HG02981 (cell line): ENCODE measurements at regions not wholly inside any gene's neighbourhood (a gene's known extent, or its start where the extent isn't known, plus 50 kb on each side); places are given as distances from the start of the nearest gene placed in this dataset.
"Not testable (repeated sequence)": the region's sequence is repeated elsewhere in the genome, so short reads cannot be mapped to it uniquely, and the experiment has no call there.

Source experiments
- ATAC-seq: cut with Tn5 transposase; IDR thresholded peaks from one replicate; pipeline ENCODE4 v1.9.1; 2021; ENCODE audit warnings: mild to moderate bottlenecking, moderate library complexity; ENCODE audit not compliant: unreplicated experiment

- ATAC-seq, result no peak
These were observed 160.1 kb downstream of the SUDS3 start for GRCh38 chr12:118536306-118536906.

GRCh38 chr12:118537481-118537917, 161.1 kb downstream of the SUDS3 start:
- ATAC-seq, result no peak

GRCh38 chr12:118541071-118541470, 164.7 kb downstream of the SUDS3 start:
- no peak for ATAC-seq

- ATAC-seq, result no peak
These were observed 165.6 kb downstream of the SUDS3 start for GRCh38 chr12:118541934-118542333.

- no peak for ATAC-seq
These were observed 167.3 kb downstream of the SUDS3 start for GRCh38 chr12:118543651-118544050.

- ATAC-seq, result no peak
These were observed 168.2 kb downstream of the SUDS3 start for GRCh38 chr12:118544569-118544968.

- ATAC-seq, result not testable (repeated sequence)
These were observed 171.3 kb downstream of the SUDS3 start for GRCh38 chr12:118547606-118548005.

- no peak for ATAC-seq
These were observed 172.6 kb downstream of the SUDS3 start for GRCh38 chr12:118548887-118549509.

- no peak for ATAC-seq
These were observed 173.2 kb downstream of the SUDS3 start for GRCh38 chr12:118549510-118549980.

GRCh38 chr12:118553856-118554504, 177.6 kb downstream of the SUDS3 start:
- no peak for ATAC-seq

- no peak for ATAC-seq
These were observed 182.6 kb downstream of the SUDS3 start for GRCh38 chr12:118558941-118559340.

- ATAC-seq, result no peak
These were observed 184.4 kb downstream of the SUDS3 start for GRCh38 chr12:118560733-118561132.

GRCh38 chr12:118571730-118572129, 195.4 kb downstream of the SUDS3 start:
- ATAC-seq, result no peak

- no peak for ATAC-seq
These were observed 197.9 kb downstream of the SUDS3 start for GRCh38 chr12:118574288-118574687.

- no peak for ATAC-seq
These were observed 199.4 kb downstream of the SUDS3 start for GRCh38 chr12:118575730-118576129.

GRCh38 chr12:118581371-118581770, 205.0 kb downstream of the SUDS3 start:
- no peak for ATAC-seq

- ATAC-seq, result no peak
These were observed 206.5 kb downstream of the SUDS3 start for GRCh38 chr12:118582863-118583262.

- no peak for ATAC-seq
These were observed 210.1 kb downstream of the SUDS3 start for GRCh38 chr12:118586433-118586832.

GRCh38 chr12:118589162-118589561, 212.8 kb downstream of the SUDS3 start:
- no peak for ATAC-seq

GRCh38 chr12:118590406-118591150, 214.2 kb downstream of the SUDS3 start:
- ATAC-seq, result no peak

GRCh38 chr12:118603610-118604361, 227.4 kb downstream of the SUDS3 start:
- ATAC-seq, result no peak
